Stimulated activated CD8-positive, alpha-beta memory T cell treated with anti-CD3 and anti-CD28 coated beads, Interleukin-2, amount 100 ng/mL, for 1 hour (primary cell): ENCODE measurements at regions not wholly inside any gene's neighbourhood (a gene's known extent, or its start where the extent isn't known, plus 50 kb on each side); places are given as distances from the start of the nearest gene placed in this dataset.
"Not testable (repeated sequence)": the region's sequence is repeated elsewhere in the genome, so short reads cannot be mapped to it uniquely, and the experiment has no call there.

Source experiments
- DNase-seq, 2 donors: peaks; one replicate each; pipeline ENCODE4 v3.0.0-alpha.2; 2020; ENCODE audit warnings: low read depth in 2 of 2

- DNase-seq = no peak
Measured at GRCh38 chr14:86257973-86258372, 728.0 kb downstream of the FLRT2 start.

GRCh38 chr14:86243158-86243557 is 713.2 kb downstream of the FLRT2 start:
- DNase-seq = no peak

GRCh38 chr14:86237733-86238132 is 707.8 kb downstream of the FLRT2 start:
- no peak for DNase-seq

- no peak for DNase-seq
Measured at GRCh38 chr14:86221755-86222154, 691.8 kb downstream of the FLRT2 start.

- DNase-seq = no peak
Measured at GRCh38 chr14:86221000-86221399, 691.1 kb downstream of the FLRT2 start.

- no peak for DNase-seq
Measured at GRCh38 chr14:86217523-86217922, 687.6 kb downstream of the FLRT2 start.

GRCh38 chr14:86203843-86204242 is 673.9 kb downstream of the FLRT2 start:
- no peak for DNase-seq

- no peak for DNase-seq
Measured at GRCh38 chr14:86196471-86196870, 666.5 kb downstream of the FLRT2 start.

GRCh38 chr14:86193756-86194155 is 663.8 kb downstream of the FLRT2 start:
- no peak for DNase-seq

GRCh38 chr14:86179980-86180379 is 650.0 kb downstream of the FLRT2 start:
- no peak for DNase-seq

GRCh38 chr14:86168371-86168770 is 638.4 kb downstream of the FLRT2 start:
- no peak for DNase-seq

GRCh38 chr14:86166541-86166940 is 636.6 kb downstream of the FLRT2 start:
- DNase-seq = no peak

- DNase-seq = no peak
Measured at GRCh38 chr14:86153480-86153879, 623.5 kb downstream of the FLRT2 start.

- DNase-seq = no peak
Measured at GRCh38 chr14:86143248-86143647, 613.3 kb downstream of the FLRT2 start.

- DNase-seq = no peak
Measured at GRCh38 chr14:86141966-86142365, 612.0 kb downstream of the FLRT2 start.

GRCh38 chr14:86129426-86129825 is 599.5 kb downstream of the FLRT2 start:
- no peak for DNase-seq

- no peak for DNase-seq
Measured at GRCh38 chr14:86124328-86124727, 594.4 kb downstream of the FLRT2 start.

GRCh38 chr14:86115972-86116371 is 586.0 kb downstream of the FLRT2 start:
- DNase-seq = no peak

GRCh38 chr14:86110871-86111270 is 580.9 kb downstream of the FLRT2 start:
- DNase-seq = not testable (repeated sequence)

GRCh38 chr14:86104691-86105265 is 574.8 kb downstream of the FLRT2 start:
- DNase-seq = no peak

GRCh38 chr14:86094512-86094911 is 564.6 kb downstream of the FLRT2 start:
- no peak for DNase-seq

- no peak for DNase-seq
Measured at GRCh38 chr14:86091811-86092210, 561.9 kb downstream of the FLRT2 start.

GRCh38 chr14:86088156-86088555 is 558.2 kb downstream of the FLRT2 start:
- DNase-seq = no peak

- no peak for DNase-seq
Measured at GRCh38 chr14:86087377-86087776, 557.4 kb downstream of the FLRT2 start.
